ENCODE measurements at regions not wholly inside any gene's neighbourhood (a gene's known extent, or its start where the extent isn't known, plus 50 kb on each side); places are given as distances from the start of the nearest gene placed in this dataset.
"Not testable (repeated sequence)": the region's sequence is repeated elsewhere in the genome, so short reads cannot be mapped to it uniquely, and the experiment has no call there.

DNA sequence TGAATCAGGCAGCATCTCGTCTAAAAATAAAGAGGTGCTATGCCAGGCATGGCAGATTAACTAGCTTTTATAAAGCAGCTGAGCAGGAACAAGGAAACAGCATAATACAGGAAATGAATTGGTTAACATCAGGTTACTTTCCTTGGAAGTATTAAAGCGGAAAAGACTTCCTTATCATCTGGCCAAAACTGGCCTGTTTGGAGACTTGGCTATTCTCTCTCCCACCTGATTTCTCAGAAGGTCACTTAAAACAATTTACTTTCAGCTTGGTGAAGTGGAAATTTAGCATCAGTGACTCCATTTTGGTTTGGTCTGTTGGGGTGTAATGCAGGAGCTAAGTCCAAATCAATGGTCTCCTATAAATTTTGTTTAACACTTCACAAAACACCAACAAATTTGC lies 191.6 kb downstream of the NUFIP1 start:
- H3K9me3 ChIP-seq, result no peaks in the 10 kb centered on the region
- H3K27ac ChIP-seq, result no peak overlapping the region
- H3K4me3 ChIP-seq, result no peak overlapping the region
- no peaks in the 10 kb centered on the region for H3K27me3 ChIP-seq
- no peaks in the 10 kb centered on the region for H3K4me1 ChIP-seq
- H3K36me3 ChIP-seq, result no peaks in the 10 kb centered on the region
- no peak for DNase-seq
- TF ChIP-seq, protein P1, sequence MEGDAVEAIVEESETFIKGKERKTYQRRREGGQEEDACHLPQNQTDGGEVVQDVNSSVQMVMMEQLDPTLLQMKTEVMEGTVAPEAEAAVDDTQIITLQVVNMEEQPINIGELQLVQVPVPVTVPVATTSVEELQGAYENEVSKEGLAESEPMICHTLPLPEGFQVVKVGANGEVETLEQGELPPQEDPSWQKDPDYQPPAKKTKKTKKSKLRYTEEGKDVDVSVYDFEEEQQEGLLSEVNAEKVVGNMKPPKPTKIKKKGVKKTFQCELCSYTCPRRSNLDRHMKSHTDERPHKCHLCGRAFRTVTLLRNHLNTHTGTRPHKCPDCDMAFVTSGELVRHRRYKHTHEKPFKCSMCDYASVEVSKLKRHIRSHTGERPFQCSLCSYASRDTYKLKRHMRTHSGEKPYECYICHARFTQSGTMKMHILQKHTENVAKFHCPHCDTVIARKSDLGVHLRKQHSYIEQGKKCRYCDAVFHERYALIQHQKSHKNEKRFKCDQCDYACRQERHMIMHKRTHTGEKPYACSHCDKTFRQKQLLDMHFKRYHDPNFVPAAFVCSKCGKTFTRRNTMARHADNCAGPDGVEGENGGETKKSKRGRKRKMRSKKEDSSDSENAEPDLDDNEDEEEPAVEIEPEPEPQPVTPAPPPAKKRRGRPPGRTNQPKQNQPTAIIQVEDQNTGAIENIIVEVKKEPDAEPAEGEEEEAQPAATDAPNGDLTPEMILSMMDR (IDR thresholded peaks at IDR 0.05), result no peak
- TF ChIP-seq POLR2A (IDR thresholded peaks at IDR 0.05), result no peak
- intact Hi-C loops (cut with DNase I; ENCODE audit: low total_unique reads), result no loop called here

DNA sequence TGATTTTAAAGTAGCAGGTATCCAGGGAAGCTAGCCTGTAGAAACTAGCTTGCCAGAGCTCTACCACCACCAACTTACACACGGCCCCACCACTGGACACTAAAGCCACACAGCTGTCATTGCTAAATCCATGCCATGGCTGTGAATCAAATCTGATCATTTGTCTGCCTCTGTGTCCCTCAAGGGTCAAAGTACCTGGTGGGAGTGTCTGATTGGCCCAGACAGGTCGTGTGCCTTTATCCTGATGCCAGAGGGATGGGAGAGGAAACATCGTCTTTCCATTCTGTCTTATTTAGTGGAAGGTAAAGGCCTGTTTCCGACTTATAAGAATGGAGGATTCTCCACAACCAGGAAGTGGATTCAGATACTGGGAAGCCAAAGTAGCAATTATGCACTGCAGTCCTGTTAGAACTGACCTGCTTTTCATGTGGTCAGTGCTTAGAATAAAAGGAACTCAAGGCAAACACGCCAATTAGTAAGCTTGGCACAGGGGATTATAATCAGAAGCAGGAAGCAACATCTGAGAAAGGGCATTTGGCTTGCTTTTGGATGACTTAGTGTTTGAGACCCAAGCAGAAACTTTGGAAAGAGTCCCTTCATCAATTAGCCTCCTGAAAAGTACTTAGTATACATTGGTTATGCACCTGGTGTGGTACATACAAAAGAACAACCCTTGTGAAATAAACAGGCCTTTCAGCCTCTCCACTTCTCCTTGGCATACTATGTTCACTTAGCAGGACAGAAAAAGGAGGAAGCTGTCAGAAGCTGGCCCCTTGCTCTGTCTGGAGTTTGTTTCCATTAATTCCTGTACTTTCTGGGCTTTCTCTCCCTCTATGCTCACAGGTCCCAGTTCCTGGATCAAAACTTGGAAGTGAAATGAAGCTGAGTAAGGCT lies 192.4 kb downstream of the NUFIP1 start:
- intact Hi-C loops (cut with DNase I; ENCODE audit: low total_unique reads), result no loop called here
- no peak for DNase-seq
- H3K4me3 ChIP-seq, result no peak overlapping the region
- H3K27me3 ChIP-seq, result no peaks in the 10 kb centered on the region
- TF ChIP-seq, protein P1 (IDR thresholded peaks at IDR 0.05), result no peak
- no peak for TF ChIP-seq POLR2A (IDR thresholded peaks at IDR 0.05)
- no peaks in the 10 kb centered on the region for H3K4me1 ChIP-seq
- H3K36me3 ChIP-seq, result no peaks in the 10 kb centered on the region
- no peak overlapping the region for H3K27ac ChIP-seq
- no peaks in the 10 kb centered on the region for H3K9me3 ChIP-seq

DNA sequence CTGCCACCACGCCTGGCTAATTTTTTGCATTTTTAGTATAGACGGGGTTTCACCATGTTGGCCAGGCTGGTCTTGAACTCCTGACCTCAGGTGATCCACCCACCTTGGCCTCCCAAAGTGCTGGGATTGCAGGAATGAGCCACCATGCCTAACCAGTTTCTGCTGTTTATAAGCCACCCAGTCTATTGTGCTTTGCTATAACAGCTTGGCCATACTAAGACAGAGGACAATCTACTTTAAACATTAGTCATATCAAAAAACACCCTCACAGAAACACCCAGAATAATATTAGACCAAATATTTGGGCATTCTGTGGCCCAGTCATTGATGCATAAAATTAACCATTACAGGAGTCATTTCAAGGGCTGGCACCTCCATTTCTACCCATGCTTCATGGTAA lies 193.2 kb downstream of the NUFIP1 start:
- DNase-seq; H3K4me3 ChIP-seq; H3K4me1 ChIP-seq; H3K36me3 ChIP-seq; H3K27ac ChIP-seq; intact Hi-C loops (cut with DNase I; ENCODE audit: low total_unique reads); H3K9me3 ChIP-seq; H3K27me3 ChIP-seq: not testable (repeated sequence)

DNA sequence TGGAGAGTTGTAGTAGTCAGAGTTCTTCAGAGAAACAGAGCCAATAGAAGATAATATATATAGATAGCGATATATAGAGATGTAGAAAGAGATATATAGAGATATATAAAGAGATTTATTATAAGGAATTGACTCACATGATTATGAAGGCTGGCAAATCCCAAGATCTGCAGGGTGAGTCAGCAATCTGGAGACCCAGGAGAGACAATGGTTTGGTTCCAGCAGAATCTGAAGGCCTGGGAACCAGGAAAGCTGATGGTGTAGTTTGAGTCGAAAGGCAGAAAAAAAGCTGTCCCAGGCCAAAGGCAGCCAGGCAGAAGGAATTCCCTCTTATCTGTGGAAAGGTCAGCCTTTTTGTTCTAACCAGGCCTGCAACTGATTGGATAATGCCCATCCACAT lies 194.1 kb downstream of the NUFIP1 start:
- TF ChIP-seq, protein P1 (IDR thresholded peaks at IDR 0.05), result no peak
- no peak for TF ChIP-seq POLR2A (IDR thresholded peaks at IDR 0.05)
- DNase-seq, result no peak
- Histone ChIP-seq H3K9me3 (no peaks in the 10 kb centered on the region), H3K4me1 (no peaks in the 10 kb centered on the region), H3K36me3 (no peaks in the 10 kb centered on the region), H3K4me3 (no peak overlapping the region), H3K27ac (no peak overlapping the region), H3K27me3 (no peaks in the 10 kb centered on the region)
- intact Hi-C loops (cut with DNase I; ENCODE audit: low total_unique reads), result no loop called here

DNA sequence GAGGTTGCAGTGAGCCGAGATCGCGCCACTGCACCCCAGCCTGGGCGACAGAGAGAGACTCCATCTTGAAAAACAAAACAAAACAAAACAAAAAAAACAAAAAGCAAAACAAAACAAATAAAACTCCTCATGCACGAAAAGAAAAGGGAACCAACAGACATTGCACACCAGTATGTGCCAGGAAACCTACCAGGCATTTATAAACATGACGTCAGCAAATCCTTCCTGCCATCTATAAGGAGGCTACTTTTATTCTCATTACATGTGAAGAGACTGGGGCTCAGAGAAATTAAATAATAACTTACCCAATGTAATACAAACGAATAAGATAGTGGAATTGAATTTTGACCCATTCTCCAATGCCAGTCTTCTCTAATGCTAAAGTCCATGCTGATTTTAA lies 197.2 kb downstream of the NUFIP1 start:
- no peak for TF ChIP-seq POLR2A (IDR thresholded peaks at IDR 0.05)
- TF ChIP-seq, protein P1 (IDR thresholded peaks at IDR 0.05), result no peak
- no peak for DNase-seq
- no peak overlapping the region for H3K4me3 ChIP-seq
- H3K9me3 ChIP-seq, result no peaks in the 10 kb centered on the region
- H3K4me1 ChIP-seq, result no peaks in the 10 kb centered on the region
- H3K27me3 ChIP-seq, result no peaks in the 10 kb centered on the region
- H3K27ac ChIP-seq, result no peak overlapping the region
- no peaks in the 10 kb centered on the region for H3K36me3 ChIP-seq
- intact Hi-C loops (cut with DNase I; ENCODE audit: low total_unique reads), result no loop called here
